ENCODE measurements at regions not wholly inside any gene's neighbourhood (a gene's known extent, or its start where the extent isn't known, plus 50 kb on each side); places are given as distances from the start of the nearest gene placed in this dataset.

GRCh38 chr3:115547207-115547606 lies 76.1 kb upstream of the GAP43 start:
- no peak for DNase-seq

DNA sequence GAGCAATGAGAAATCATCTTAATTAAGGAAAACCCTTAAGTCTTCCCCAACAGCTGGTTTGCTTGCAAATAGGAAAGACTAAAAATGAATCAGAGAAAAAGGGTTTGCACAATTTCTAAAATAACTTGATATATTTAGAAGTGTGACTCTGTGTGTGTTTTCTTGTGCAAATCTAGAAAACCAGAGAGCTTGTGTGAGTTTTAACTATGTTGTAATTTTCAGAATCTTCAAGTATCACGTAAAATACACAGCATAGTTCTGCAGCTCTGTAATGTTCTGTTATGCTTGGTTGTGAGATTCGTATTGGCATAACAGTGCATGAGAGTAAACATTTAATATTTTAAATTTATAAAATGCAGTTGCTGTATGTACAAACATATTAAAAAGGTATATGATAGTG lies 74.7 kb upstream of the GAP43 start:
- DNase-seq, result no peak

DNA sequence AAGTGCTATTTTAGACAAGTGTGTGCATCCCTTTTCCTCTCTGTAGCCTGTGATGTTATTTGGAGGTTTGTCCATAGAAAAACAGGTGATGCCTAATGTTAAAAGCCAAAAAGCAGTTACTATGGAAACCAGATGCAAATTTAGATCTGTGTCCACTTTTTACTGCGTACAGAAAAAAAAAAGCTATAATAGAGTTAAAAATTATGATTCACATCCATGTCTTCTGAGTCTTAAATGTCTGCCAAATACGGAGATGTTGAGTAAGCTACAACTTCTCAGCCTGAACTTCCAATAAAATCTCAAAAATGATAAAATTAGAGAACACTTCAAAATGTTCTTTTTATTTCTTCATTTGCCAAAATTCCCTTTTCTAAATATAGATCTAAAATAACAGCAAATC lies 74.2 kb upstream of the GAP43 start:
- no peak for DNase-seq

DNA sequence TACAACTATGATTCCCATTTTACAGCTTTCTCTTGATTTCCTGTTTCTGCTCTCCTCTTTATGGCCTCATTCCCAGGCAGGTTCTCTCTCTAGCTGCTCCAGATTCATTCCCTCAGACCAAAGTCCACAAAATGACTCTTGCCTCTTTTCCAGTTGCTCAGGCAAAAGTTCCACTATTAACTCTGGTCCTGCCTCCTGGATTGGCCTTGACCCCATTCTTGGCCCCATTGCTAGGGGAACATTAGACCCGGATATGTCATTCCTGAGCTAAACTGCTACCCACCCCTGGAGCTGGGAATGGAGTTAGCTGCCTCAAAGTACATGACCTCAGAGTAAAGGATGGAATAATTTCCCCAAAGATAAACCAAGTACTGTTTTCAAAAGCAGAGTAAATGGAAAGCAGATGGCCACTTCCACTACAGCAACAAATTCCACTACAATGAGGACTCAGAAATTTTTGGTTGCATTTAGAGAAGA lies 73.0 kb upstream of the GAP43 start:
- DNase-seq, result no peak

DNA sequence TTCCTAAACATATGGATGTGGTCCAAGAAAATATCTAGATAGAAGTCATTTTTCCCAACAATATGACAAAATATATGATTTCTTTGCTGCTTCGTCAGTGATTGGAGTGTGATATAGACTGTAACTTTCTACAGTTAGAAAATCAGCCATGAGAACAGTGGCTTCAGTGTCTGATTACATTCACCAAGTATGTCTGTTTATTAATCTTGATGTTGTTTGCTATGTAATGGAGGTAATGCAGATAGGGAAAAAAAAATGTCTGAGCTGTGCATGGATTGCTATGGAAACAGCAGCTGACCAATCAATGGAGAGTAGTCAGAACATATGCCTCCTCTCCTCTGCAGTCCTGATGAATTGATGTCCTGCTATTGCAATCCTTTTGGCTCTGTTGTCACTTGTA lies 72.3 kb upstream of the GAP43 start:
- no peak for DNase-seq

- DNase-seq, result no peak
Observed at GRCh38 chr3:115552007-115552406, 71.3 kb upstream of the GAP43 start.

GRCh38 chr3:115553796-115554486 lies 69.4 kb upstream of the GAP43 start:
- no peak for DNase-seq

DNA sequence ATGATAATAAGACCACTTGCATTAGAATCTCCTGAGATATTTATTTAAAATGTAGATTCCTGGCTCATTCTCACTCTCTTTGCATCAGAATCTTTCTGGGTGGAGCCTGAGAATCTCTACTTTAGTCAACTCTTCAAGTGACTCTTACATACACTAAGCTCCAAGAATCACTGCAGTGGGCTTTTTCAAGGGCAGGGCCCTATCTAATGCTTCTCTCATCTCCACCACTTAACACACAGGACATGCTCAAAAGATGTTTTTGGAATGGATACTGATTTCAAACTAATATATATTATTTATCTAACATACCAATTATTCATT lies 68.9 kb upstream of the GAP43 start:
- no peak for DNase-seq

- no peak for DNase-seq
Observed at GRCh38 chr3:115562636-115563267, 60.6 kb upstream of the GAP43 start.

- no peak for DNase-seq
Observed at GRCh38 chr3:115563984-115564383, 59.3 kb upstream of the GAP43 start.

DNA sequence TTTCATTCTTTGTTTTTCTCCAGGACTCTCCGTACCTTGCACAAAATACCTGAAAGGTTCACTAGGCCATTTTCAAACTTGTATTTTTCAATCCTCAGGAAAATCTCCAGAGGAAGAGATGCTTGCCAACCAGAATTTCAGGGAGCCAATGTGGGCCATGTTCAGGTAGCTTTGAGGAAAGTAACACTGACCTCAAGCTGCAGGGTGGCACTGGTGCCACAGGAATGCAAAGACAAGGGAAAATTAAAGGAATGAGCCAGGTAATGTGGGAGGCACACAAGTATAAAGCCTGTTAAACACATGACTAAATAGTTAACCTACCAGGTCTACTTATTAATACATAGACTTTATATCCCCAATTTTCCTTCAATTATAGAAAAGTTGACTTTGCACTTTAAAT lies 51.9 kb upstream of the GAP43 start:
- DNase-seq, result no peak
